Stimulated activated CD8-positive, alpha-beta memory T cell treated with anti-CD3 and anti-CD28 coated beads, Interleukin-4, amount 100 ng/mL, for 1 hour (primary cell): ENCODE measurements at regions not wholly inside any gene's neighbourhood (a gene's known extent, or its start where the extent isn't known, plus 50 kb on each side); places are given as distances from the start of the nearest gene placed in this dataset.
"Not testable (repeated sequence)": the region's sequence is repeated elsewhere in the genome, so short reads cannot be mapped to it uniquely, and the experiment has no call there.

ENCODE experiments used
- DNase-seq, 2 donors: peaks; one replicate each; pipeline ENCODE4 v3.0.0-alpha.2; 2020; ENCODE audit warnings: low read depth in 2 of 2, low spot score in 1 of 2

DNA sequence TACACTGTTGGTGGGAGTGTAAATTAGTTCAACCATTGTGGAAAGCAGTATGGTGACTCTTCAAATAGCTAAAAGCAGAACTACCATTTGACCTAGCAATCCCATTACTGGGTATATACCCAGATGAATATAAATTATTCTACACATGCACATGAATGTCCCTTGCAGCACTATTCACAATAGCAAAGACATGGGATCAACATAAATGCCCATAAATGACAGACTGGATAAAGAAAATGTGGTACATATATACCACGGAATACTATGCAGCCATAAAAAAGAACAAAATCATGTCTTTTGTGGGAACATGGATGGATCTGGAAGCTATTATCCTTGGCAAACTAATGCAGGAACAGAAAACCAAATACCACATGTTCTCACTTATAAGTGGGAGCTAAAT, 282.8 kb upstream of the TGFBR2 start:
- not testable (repeated sequence) for DNase-seq

GRCh38 chr3:30324587-30324986, 281.8 kb upstream of the TGFBR2 start:
- DNase-seq, result no peak

DNA sequence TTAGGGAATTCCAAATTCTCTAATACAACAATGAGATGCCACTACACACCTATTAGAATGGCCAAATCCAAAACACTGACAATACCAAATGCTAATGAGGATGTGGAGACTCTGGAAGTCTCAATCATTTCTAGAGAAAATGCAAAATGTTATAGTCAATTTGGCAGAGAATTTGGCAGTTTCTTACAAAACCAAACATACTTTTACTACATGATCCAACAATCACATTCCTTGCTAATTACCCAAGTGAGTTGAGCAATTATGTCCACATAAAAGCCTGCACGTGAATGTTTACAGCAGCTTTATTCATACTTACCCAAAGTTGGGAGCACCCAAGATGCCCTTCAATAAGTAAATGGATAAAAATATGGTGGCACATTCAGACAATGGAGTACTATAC, 278.4 kb upstream of the TGFBR2 start:
- not testable (repeated sequence) for DNase-seq

DNA sequence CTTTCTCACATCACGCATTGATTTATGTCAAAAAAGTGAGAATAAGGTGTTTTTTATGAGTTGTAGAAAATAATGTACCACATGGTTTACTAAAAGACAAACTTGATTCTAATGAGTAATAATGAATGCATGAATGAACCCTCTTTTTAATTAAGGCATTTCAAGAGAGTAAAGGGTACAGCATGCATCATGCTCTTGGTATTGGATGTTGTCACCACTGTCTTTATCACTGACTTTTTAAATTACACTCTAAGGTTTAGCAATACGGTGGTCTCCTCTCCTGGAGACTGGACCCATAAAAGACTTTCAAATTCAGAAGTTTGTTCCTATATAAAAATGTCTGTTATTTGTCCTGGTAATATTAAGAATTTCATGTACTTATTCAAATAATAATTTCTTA, 277.5 kb upstream of the TGFBR2 start:
- DNase-seq, result not testable (repeated sequence)

DNA sequence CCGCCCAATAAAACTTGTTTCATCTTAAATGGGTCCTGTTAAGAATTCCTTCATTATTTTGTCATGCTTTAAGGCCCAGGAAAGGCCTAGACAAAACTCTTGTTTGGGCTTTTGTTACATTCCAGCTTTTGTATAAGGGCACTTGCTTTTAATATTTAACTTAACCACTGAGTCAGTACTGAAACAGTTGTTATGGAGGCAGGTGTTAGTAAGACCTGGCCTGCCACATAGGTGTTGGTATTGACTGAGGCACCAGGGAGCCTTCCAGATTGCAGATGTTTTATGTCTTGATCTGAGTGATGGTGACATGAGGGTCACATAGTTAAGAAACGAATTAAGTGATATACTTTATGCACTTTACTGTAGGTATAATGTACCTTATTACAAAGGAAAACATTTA, 274.9 kb upstream of the TGFBR2 start:
- no peak for DNase-seq

GRCh38 chr3:30332196-30333021, 274.0 kb upstream of the TGFBR2 start:
- no peak for DNase-seq

DNA sequence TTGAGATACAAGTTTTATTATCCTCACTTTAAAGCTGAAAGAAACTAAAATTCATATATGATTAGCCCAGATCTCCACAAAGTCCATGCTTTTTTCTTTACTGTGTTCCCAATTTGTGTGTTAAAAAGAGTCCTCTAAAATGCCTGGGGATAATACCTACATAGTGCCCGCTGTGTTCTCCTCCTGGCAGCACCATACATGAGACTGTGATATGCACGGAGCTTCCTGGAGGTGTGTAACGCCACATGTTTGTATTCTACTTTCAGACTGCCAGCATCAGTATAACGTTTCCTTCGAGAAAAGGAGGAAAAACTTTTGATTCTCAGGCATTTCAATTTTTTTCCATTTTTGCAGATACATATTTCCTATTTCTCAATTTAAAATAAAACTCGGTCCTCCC, 273.3 kb upstream of the TGFBR2 start:
- DNase-seq, result no peak

- DNase-seq, result no peak
Measured at GRCh38 chr3:30333903-30334302, 272.5 kb upstream of the TGFBR2 start.

- no peak for DNase-seq
Measured at GRCh38 chr3:30340500-30340899, 265.9 kb upstream of the TGFBR2 start.

DNA sequence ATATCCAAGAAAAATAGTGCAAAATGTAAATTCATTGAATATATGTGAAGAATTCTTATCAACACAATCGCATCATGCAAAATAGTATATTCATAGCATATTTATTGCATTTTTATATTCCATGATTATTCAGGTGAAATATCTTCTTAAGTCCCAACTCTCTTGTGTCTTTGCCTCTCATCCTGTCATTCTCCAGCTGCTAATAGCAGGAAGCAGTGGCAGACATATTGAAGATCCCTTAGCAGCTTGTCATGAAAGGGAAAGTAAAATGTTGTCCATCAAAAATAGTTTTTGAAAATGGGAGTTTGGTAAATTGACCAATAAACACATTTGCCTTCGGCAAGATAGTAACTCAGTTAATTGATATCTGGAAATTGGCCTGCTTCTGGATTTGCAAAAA, 265.3 kb upstream of the TGFBR2 start:
- no peak for DNase-seq

GRCh38 chr3:30341851-30342250, 264.6 kb upstream of the TGFBR2 start:
- no peak for DNase-seq

DNA sequence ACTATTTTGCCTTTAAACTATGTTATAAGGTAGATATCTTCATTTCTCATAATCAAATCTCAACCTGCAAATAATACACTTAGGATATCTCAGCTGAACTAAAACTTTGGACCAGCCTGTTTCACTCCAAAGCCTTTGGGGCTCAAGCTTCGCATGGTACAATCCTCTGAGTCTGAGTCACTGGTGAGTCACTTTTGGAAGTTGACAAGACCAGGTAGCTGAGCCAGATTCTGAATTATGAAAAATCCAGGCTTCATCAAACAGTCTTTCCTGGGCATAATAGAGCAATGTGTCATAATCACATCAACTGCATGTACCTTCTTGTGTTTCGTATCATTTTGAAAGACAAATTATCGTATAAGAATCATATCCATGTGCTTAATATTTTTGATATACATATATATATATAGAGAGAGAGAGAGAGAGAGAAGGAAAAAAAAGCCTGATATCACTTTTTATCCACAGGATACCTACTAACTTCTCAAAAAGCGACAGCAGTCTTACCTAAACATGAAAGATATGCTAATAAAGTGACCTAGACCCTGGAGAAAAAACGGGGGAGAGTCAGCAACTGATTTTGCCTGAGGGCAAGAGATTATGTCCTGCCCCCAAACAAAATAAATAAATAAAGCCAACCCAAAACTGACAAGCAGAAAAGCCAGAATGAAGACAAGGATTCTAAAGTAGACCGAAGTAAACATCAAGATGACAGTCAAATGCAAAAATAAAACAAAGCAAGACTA, 263.9 kb upstream of the TGFBR2 start:
- DNase-seq, result no peak

DNA sequence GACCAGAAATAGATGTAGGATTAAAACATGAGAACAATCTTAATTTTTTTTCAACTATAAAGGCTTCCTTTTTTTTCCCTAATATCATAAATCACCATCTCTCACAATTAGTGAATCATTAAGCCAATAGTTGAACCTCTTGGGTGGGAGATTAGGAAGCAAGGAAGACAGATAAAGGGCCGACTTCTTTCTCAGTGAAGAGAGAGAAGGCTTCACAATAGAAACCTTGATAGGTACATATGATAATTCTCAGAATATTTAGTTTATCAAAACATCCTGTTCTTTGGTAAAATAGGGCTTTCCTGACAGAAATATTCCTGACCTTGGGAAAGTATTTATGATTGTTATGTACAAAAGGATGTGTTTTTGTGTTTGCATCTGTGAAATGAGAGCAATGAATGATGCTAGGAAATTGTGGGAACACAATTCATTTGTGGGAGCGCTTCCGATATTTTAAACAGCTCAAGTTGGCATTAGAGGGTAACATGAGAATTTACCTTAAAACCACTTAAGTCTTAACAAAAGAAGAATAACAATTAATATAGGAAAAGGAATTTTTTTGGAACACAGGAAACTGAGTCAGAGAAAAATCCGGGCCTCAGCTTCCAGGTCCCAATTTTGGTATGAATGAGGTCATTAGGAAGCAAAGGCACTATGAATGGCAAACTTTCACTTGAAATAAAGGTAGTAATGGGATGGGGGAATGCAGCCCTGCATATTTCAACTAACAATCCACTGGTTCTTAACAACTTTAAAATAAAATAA, 263.2 kb upstream of the TGFBR2 start:
- DNase-seq, result no peak

DNA sequence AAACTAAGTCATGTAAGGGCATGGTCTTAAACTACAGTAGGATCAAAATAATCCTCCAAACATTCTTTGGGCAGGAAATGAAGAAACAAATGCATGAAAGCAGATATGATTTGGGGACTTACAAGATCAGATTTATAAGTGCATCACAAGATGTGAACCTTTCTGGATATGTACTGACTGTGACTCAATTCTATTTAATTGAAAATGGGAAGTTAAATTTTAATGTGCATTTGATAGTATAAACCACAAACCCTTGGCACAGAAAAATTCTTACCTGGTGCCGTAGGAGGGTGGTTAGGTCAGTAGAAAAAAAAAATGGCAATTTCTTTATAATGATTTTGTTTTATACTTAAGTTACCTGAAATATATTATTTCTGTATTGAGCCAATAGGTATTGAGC, 262.5 kb upstream of the TGFBR2 start:
- no peak for DNase-seq

DNA sequence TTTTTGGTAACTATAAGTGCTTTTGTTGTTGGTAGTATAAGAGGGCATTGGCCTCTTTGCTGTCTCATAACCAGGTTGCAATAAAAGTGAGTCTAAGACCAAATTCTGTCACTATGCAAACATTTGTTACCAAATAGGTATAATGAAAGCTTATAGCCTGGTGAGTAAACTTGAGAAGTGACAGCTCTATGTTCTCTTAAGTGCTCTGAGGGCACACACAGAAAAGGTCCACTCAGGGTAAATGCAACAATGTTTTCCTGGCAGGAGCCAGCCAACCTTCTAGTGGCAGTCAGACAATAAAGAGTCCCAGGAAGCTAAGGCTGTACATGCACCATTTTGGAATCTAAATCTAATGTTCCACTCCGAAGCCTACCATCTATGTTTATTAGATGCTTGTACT, 262.1 kb upstream of the TGFBR2 start:
- DNase-seq, result no peak

- no peak for DNase-seq
Measured at GRCh38 chr3:30346933-30347320, 259.5 kb upstream of the TGFBR2 start.

DNA sequence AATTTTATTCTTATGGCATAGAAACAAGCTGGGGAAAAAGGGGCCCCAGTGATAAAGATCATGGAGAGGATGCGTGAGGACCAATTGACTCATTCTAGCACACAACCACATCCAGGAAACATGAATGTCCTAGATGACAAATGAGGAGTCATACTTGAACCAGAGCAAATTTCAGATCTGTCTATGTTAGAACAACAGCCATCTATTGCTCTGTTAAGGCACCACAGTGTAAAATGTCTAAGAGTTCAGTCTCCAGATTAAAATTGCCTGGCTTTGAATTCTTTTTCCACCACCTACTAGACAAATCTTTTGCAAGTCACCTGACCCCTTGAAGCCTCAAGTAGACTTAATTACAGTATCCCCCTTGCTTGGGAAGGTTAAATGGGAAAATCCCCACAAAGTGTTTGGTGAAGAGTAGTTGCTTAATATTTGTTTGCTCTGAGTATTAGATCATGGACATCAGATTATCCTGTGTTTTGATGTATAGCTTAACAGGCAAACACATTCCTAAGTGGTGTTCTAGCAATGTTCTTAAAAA, 258.7 kb upstream of the TGFBR2 start:
- no peak for DNase-seq

DNA sequence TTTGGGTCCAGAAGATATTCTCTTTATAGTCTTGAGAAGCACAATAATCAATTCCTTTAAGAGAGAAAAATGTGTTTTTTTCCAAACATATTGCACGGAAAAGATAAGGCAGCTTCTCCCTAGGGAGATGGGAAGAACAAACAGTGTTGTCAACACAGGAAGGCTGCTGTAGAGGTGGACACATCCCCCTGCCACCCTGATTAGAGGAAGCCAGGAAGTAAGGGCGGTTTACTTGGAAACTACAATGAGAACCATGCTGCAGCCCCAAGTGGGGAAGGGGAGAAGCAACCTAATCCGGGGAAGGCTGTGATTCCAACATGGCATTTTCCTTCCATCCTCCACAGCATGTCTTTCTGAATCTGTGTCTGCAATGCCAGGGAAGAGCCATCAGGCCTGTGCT, 256.9 kb upstream of the TGFBR2 start:
- DNase-seq, result no peak

- no peak for DNase-seq
Measured at GRCh38 chr3:30350011-30350410, 256.4 kb upstream of the TGFBR2 start.

- DNase-seq, result no peak
Measured at GRCh38 chr3:30350901-30351300, 255.5 kb upstream of the TGFBR2 start.

- no peak for DNase-seq
Measured at GRCh38 chr3:30352410-30353318, 253.7 kb upstream of the TGFBR2 start.
